ENCODE measurements at regions not wholly inside any gene's neighbourhood (a gene's known extent, or its start where the extent isn't known, plus 50 kb on each side); places are given as distances from the start of the nearest gene placed in this dataset.

- TF ChIP-seq ZNF556 (CRISPR knock-in tag; IDR thresholded peaks at IDR 0.05; ENCODE audit: borderline replicate concordance) (no peak), PAX8 (CRISPR knock-in tag; IDR thresholded peaks at IDR 0.05; ENCODE audit: borderline replicate concordance) (no peak), ZNF674 (CRISPR knock-in tag; IDR thresholded peaks at IDR 0.05; ENCODE audit: low read depth) (no peak), MAFG (CRISPR knock-in tag; IDR thresholded peaks at IDR 0.05) (no peak), POLR2AphosphoS5 (IDR thresholded peaks at IDR 0.05; ENCODE audit: low read depth, low read length) (no peak), SMC3 (IDR thresholded peaks at IDR 0.05; ENCODE audit: low read length) (peak; percentile 27; the same call in 1 of the 2 replicates), EZH2 (conservative IDR thresholded peaks at IDR 0.05; ENCODE audit: low read depth, low read length) (no peak), ZSCAN12 (CRISPR knock-in tag; IDR thresholded peaks at IDR 0.05) (no peak), ELF1 (CRISPR knock-in tag; IDR thresholded peaks at IDR 0.05) (no peak), ZNF543 (CRISPR knock-in tag; IDR thresholded peaks at IDR 0.05) (no peak), HOXA9 (CRISPR knock-in tag; IDR thresholded peaks at IDR 0.05; ENCODE audit: borderline replicate concordance) (no peak), FOXM1 (CRISPR knock-in tag; IDR thresholded peaks at IDR 0.05) (no peak), STAG1 (CRISPR knock-in tag; IDR thresholded peaks at IDR 0.05) (peak; percentile 69), ASH2L (IDR thresholded peaks at IDR 0.05; ENCODE audit: insufficient read length, low read depth, low read length) (no peak), ZBED4 (CRISPR knock-in tag; IDR thresholded peaks at IDR 0.05; ENCODE audit: borderline replicate concordance) (no peak), LCORL (IDR thresholded peaks at IDR 0.05) (no peak), LCORL (CRISPR knock-in tag; IDR thresholded peaks at IDR 0.05) (no peak), ZNF335 (CRISPR knock-in tag; IDR thresholded peaks at IDR 0.05) (no peak), ZBTB20 (CRISPR knock-in tag; IDR thresholded peaks at IDR 0.05; ENCODE audit: borderline replicate concordance, low read depth) (no peak), RAD21 (CRISPR knock-in tag; IDR thresholded peaks at IDR 0.05) (peak; percentile 16; the same call in 1 of the 2 replicates), ZKSCAN8 (CRISPR knock-in tag; IDR thresholded peaks at IDR 0.05; ENCODE audit: borderline replicate concordance) (no peak), ZNF251 (CRISPR knock-in tag; IDR thresholded peaks at IDR 0.05) (no peak), ELF3 (CRISPR knock-in tag; IDR thresholded peaks at IDR 0.05) (peak; percentile 89)
- TF ChIP-seq, protein P1, sequence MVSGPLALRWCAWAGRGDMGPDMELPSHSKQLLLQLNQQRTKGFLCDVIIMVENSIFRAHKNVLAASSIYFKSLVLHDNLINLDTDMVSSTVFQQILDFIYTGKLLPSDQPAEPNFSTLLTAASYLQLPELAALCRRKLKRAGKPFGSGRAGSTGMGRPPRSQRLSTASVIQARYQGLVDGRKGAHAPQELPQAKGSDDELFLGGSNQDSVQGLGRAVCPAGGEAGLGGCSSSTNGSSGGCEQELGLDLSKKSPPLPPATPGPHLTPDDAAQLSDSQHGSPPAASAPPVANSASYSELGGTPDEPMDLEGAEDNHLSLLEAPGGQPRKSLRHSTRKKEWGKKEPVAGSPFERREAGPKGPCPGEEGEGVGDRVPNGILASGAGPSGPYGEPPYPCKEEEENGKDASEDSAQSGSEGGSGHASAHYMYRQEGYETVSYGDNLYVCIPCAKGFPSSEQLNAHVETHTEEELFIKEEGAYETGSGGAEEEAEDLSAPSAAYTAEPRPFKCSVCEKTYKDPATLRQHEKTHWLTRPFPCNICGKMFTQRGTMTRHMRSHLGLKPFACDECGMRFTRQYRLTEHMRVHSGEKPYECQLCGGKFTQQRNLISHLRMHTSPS (CRISPR knock-in tag; IDR thresholded peaks at IDR 0.05; ENCODE audit: low read depth) = no peak
- TF ChIP-seq, protein P2, sequence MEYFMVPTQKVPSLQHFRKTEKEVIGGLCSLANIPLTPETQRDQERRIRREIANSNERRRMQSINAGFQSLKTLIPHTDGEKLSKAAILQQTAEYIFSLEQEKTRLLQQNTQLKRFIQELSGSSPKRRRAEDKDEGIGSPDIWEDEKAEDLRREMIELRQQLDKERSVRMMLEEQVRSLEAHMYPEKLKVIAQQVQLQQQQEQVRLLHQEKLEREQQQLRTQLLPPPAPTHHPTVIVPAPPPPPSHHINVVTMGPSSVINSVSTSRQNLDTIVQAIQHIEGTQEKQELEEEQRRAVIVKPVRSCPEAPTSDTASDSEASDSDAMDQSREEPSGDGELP (IDR thresholded peaks at IDR 0.05; ENCODE audit: borderline replicate concordance, low read depth) = no peak
- TF ChIP-seq, protein P3, sequence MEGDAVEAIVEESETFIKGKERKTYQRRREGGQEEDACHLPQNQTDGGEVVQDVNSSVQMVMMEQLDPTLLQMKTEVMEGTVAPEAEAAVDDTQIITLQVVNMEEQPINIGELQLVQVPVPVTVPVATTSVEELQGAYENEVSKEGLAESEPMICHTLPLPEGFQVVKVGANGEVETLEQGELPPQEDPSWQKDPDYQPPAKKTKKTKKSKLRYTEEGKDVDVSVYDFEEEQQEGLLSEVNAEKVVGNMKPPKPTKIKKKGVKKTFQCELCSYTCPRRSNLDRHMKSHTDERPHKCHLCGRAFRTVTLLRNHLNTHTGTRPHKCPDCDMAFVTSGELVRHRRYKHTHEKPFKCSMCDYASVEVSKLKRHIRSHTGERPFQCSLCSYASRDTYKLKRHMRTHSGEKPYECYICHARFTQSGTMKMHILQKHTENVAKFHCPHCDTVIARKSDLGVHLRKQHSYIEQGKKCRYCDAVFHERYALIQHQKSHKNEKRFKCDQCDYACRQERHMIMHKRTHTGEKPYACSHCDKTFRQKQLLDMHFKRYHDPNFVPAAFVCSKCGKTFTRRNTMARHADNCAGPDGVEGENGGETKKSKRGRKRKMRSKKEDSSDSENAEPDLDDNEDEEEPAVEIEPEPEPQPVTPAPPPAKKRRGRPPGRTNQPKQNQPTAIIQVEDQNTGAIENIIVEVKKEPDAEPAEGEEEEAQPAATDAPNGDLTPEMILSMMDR (CRISPR knock-in tag; IDR thresholded peaks at IDR 0.05) = peak; percentile 67
Observed at GRCh38 chr3:22089284-22089683, 338.3 kb upstream of the ZNF385D start (continued).

All from HepG2 (cell line).